HG02870 (cell line): ENCODE measurements at regions not wholly inside any gene's neighbourhood (a gene's known extent, or its start where the extent isn't known, plus 50 kb on each side); places are given as distances from the start of the nearest gene placed in this dataset.

Experiments
- ATAC-seq: cut with Tn5 transposase; IDR thresholded peaks from one replicate; pipeline ENCODE4 v1.9.1; 2021; ENCODE audit warnings: mild to moderate bottlenecking, moderate library complexity; ENCODE audit not compliant: unreplicated experiment

DNA sequence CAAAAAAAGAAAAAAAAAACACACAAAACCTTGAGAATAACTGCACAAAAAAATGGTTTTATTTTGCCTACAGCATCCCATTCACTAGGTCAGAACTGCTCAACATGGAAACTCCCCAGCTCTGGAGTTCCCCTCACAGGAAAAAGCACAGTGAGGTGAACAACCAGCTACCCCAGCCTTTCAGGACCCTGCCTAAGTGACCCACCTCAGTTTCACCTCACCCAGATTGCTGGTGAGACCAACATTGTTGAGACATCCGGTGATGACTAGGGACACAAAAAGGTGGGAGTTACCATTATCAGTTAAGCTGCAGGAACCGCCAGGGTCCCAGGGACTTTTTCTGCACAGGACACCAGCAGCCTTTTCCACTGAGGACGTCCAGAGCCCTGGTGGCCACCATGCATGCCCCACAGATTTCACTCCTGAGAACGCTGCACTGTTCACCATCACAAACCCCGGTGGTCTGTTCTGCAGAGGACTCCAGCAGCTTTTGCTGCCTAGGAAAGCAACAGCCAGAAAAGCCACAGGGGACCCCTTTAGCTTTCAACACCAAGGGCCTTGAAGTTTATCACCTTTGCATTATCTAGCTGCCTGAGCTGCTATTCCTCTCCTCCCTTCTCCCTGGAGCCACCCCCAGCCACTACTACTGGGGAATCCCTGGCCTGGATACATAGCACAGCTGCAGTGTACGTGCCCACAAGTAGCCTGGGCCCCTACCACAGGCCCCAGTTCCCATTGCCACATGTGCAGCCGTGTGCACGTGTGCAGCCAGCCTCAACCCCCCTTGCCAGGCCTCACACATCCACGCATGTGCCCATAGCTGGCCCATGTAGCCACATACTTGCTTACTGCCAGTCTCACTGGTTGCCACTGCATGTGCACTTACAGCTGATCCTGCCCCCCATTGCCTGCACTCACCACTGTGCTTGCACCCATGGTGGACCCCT, 62.5 kb upstream of the FAR2 start:
- no peak for ATAC-seq

- no peak for ATAC-seq
Measured at GRCh38 chr12:29088611-29089219, 60.4 kb upstream of the FAR2 start.
